ENCODE measurements at regions not wholly inside any gene's neighbourhood (a gene's known extent, or its start where the extent isn't known, plus 50 kb on each side); places are given as distances from the start of the nearest gene placed in this dataset.

GRCh38 chr7:54439391-54439790 lies 102.8 kb upstream of the VSTM2A start:
- TF ChIP-seq MAX (CRISPR knock-in tag; IDR thresholded peaks at IDR 0.05) (no peak), YBX1 (IDR thresholded peaks at IDR 0.05) (no peak), ZNF766 (CRISPR knock-in tag; conservative IDR thresholded peaks at IDR 0.05) (no peak), CREM (IDR thresholded peaks at IDR 0.05; ENCODE audit: low read depth) (no peak), SIN3A (IDR thresholded peaks at IDR 0.05; ENCODE audit: borderline replicate concordance in 2 of 2, control insufficient read depth in 1 of 2, low read depth in 2 of 2, low read length in 2 of 2) (no peak), BCLAF1 (IDR thresholded peaks at IDR 0.05; ENCODE audit: borderline replicate concordance in 1 of 2, control insufficient read depth in 1 of 2, low read depth in 2 of 2, low read length in 1 of 2) (no peak), CAMTA2 (CRISPR knock-in tag; conservative IDR thresholded peaks at IDR 0.05) (no peak), RBBP5 (IDR thresholded peaks at IDR 0.05; ENCODE audit: borderline replicate concordance, insufficient read depth, low read length, poor library complexity, severe bottlenecking) (no peak)
- TF ChIP-seq, protein P1, sequence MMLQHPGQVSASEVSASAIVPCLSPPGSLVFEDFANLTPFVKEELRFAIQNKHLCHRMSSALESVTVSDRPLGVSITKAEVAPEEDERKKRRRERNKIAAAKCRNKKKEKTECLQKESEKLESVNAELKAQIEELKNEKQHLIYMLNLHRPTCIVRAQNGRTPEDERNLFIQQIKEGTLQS (IDR thresholded peaks at IDR 0.05): no peak
- TF ChIP-seq, protein P1 (CRISPR knock-in tag; conservative IDR thresholded peaks at IDR 0.05): no peak
